Heart left ventricle (tissue), 13 donors: ENCODE measurements at regions not wholly inside any gene's neighbourhood (a gene's known extent, or its start where the extent isn't known, plus 50 kb on each side); places are given as distances from the start of the nearest gene placed in this dataset.
"Not testable (repeated sequence)": the region's sequence is repeated elsewhere in the genome, so short reads cannot be mapped to it uniquely, and the experiment has no call there.

Experiments
- CTCF ChIP-seq, 12 donors: fragments of 200-600 bp; sonication (generic) in 4 of 12; IDR thresholded peaks; one replicate each; pipeline versions ENCODE4 v1.5.0 to v1.8.0; 2018 to 2022; ENCODE audit warnings: antibody characterized with exemption in 12 of 12, mild to moderate bottlenecking in 5 of 12
- POLR2A ChIP-seq, 2 donors: fragments of 450-650 bp; IDR thresholded peaks; one replicate each; pipeline ENCODE4 v1.6.1; 2017; ENCODE audit warnings: antibody characterized with exemption in 2 of 2, mild to moderate bottlenecking in 2 of 2, moderate library complexity in 2 of 2
- donor health status: ischemic (EF 13 %, LVEDD 7.1; RV severe dilation, severe dysfunction).
- donor health status: DM: no; HTN: yes; CAD: no.
- donor health status: DM: no; HTN: no; CAD: no.
- donor health status: ischemic (EF 25% LVEDD 6.9; RV normal size, moderate dysfunction).
- donor health status: ischemic (EF 25% LVEDD 5.7; RV mildly dilated, moderate dysfunction).
- donor health status: ischemic (EF 35%, LVEDD 5.7; RV mildly dilated, moderate dysfunction).
- donor health status: nonischemic (EF 11% LVEDD 7.7; RV severe dilation, severe dysfunction).
- donor health status: DM: yes; HTN: yes; CAD: no.
- donor health status: PGD.
- donor health status: ischemic (EF 29% LVEDD 5.4; RV normal size, mild dysfunction).
- donor health status: nonischemic (EF 23%, LVEDD 6.1; RV moderate dilation, normal function).

- not testable (repeated sequence) for TF ChIP-seq CTCF, POLR2A (IDR thresholded peaks at IDR 0.05)
Observed at GRCh38 chr3:32042867-32043266, 61.3 kb downstream of the ZNF860 start.
